Liver (tissue), 8 donors: ENCODE measurements at regions not wholly inside any gene's neighbourhood (a gene's known extent, or its start where the extent isn't known, plus 50 kb on each side); places are given as distances from the start of the nearest gene placed in this dataset.

Experiments used
- DNase-seq: peaks from one replicate; pipeline ENCODE4 v3.0.0-alpha.2; 2017; ENCODE audit warnings: low spot score
- H3K27ac ChIP-seq, 2 donors: one replicate each; pipeline ENCODE4 v1.7.0; 2013; ENCODE audit warnings: inconsistent platforms in 2 of 2, low read length in 2 of 2, control low read depth in 1 of 2, low read depth in 1 of 2, mild to moderate bottlenecking in 1 of 2
- H3K27me3 ChIP-seq, 4 donors: one replicate each; pipeline versions ENCODE4 v1.6.1 to v1.7.0; 2013; ENCODE audit warnings: low read length in 3 of 4, inconsistent platforms in 1 of 4, mild to moderate bottlenecking in 1 of 4, moderate library complexity in 1 of 4; ENCODE audit not compliant: control insufficient read depth in 4 of 4, insufficient read depth in 4 of 4
- H3K36me3 ChIP-seq, 4 donors: one replicate each; pipeline versions ENCODE4 v1.6.1 to v1.7.0; 2013; ENCODE audit warnings: low read length in 3 of 4, mild to moderate bottlenecking in 3 of 4, low read depth in 1 of 4, moderate library complexity in 1 of 4; ENCODE audit not compliant: control insufficient read depth in 4 of 4, insufficient read depth in 3 of 4
- H3K4me1 ChIP-seq, 4 donors: one replicate each; pipeline versions ENCODE4 v1.6.1 to v1.7.0; 2013; ENCODE audit warnings: low read length in 3 of 4, mild to moderate bottlenecking in 3 of 4, moderate library complexity in 1 of 4; ENCODE audit not compliant: control insufficient read depth in 4 of 4, insufficient read depth in 4 of 4
- H3K4me3 ChIP-seq, 3 donors: one replicate each; pipeline versions ENCODE4 v1.6.1 to v1.7.0; 2013; ENCODE audit warnings: low read length in 3 of 3, control low read depth in 1 of 3, low read depth in 1 of 3, mild to moderate bottlenecking in 1 of 3
- H3K9ac ChIP-seq, 2 donors: one replicate each; pipeline ENCODE4 v1.7.0; 2013; ENCODE audit warnings: low read length in 2 of 2, mild to moderate bottlenecking in 2 of 2, moderate library complexity in 2 of 2, control low read depth in 1 of 2, low read depth in 1 of 2
- H3K9me3 ChIP-seq, 4 donors: one replicate each; pipeline versions ENCODE4 v1.6.1 to v1.7.0; 2013; ENCODE audit warnings: low read length in 3 of 4; ENCODE audit not compliant: control insufficient read depth in 4 of 4
- EGR1 ChIP-seq, 2 donors: IDR thresholded peaks; 2 replicates each; pipeline ENCODE4 v1.6.1; 2016 to 2018; ENCODE audit warnings: antibody characterized with exemption in 2 of 2, low read depth in 2 of 2
- FOXA1 ChIP-seq: IDR thresholded peaks from 2 replicates; pipeline ENCODE4 v1.6.1; 2016; ENCODE audit warnings: antibody characterized with exemption
- FOXA2 ChIP-seq: IDR thresholded peaks from 2 replicates; pipeline ENCODE4 v1.6.1; 2016; ENCODE audit warnings: antibody characterized with exemption
- HNF4A ChIP-seq, 2 donors: conservative IDR thresholded peaks; 2 replicates each; pipeline ENCODE4 v1.6.1; 2016; ENCODE audit warnings: antibody characterized with exemption in 2 of 2, mild to moderate bottlenecking in 2 of 2
- HNF4G ChIP-seq: IDR thresholded peaks from 2 replicates; pipeline ENCODE4 v1.6.1; 2016; ENCODE audit warnings: antibody characterized with exemption
- JUND ChIP-seq, 2 donors: IDR thresholded peaks; 2 replicates each; pipeline ENCODE4 v1.6.1; 2016; ENCODE audit warnings: antibody characterized with exemption in 2 of 2
- NR2F2 ChIP-seq: IDR thresholded peaks from 2 replicates; pipeline ENCODE4 v1.6.1; 2016; ENCODE audit warnings: antibody characterized with exemption
- RXRA ChIP-seq, 2 donors: IDR thresholded peaks; 2 replicates each; pipeline ENCODE4 v1.6.1; 2017 to 2018; ENCODE audit warnings: antibody characterized with exemption in 2 of 2, mild to moderate bottlenecking in 1 of 2
- SP1 ChIP-seq: IDR thresholded peaks from 2 replicates; pipeline ENCODE4 v1.6.1; 2018; ENCODE audit warnings: antibody characterized with exemption, mild to moderate bottlenecking
- TAF1 ChIP-seq: conservative IDR thresholded peaks from 2 replicates; pipeline ENCODE4 v1.6.1; 2016; ENCODE audit warnings: antibody characterized with exemption, mild to moderate bottlenecking
- YY1 ChIP-seq: IDR thresholded peaks from 2 replicates; pipeline ENCODE4 v1.6.1; 2016; ENCODE audit warnings: antibody characterized with exemption, mild to moderate bottlenecking
- WGBS: extraction: QIAGEN DNeasy Blood & Tissue Kit; methylation state at CpG from one replicate; pipeline ENCODE4 v1.1.7; 2013; 5-methylcytosine and 5-hydroxymethylcytosine counted together
- TF ChIP-seq, protein P1 (sequence below): IDR thresholded peaks from 2 replicates; pipeline ENCODE4 v1.6.1; 2016; ENCODE audit warnings: antibody characterized with exemption
- TF ChIP-seq, protein P2 (sequence below): IDR thresholded peaks from 2 replicates; pipeline ENCODE4 v1.6.1; 2016; ENCODE audit warnings: antibody characterized with exemption, mild to moderate bottlenecking
- TF ChIP-seq, protein P3 (sequence below): IDR thresholded peaks from 2 replicates; pipeline ENCODE4 v1.6.1; 2016; ENCODE audit warnings: antibody characterized with exemption
- TF ChIP-seq, protein P4 (sequence below): fragments of 150-350 bp; IDR thresholded peaks from 2 replicates; pipeline ENCODE4 v1.5.1; 2017; ENCODE audit warnings: improper control_type of control experiment, low read depth, low read length; ENCODE audit not compliant: missing input control
- TF ChIP-seq, protein P5 (sequence below): IDR thresholded peaks from 2 replicates; pipeline ENCODE4 v1.6.1; 2016; ENCODE audit warnings: antibody characterized with exemption
- donor health status: healthy.
- donor health status: healthy.
- donor health status: healthy.
- donor health status: healthy.
- donor health status: healthy.

DNA sequence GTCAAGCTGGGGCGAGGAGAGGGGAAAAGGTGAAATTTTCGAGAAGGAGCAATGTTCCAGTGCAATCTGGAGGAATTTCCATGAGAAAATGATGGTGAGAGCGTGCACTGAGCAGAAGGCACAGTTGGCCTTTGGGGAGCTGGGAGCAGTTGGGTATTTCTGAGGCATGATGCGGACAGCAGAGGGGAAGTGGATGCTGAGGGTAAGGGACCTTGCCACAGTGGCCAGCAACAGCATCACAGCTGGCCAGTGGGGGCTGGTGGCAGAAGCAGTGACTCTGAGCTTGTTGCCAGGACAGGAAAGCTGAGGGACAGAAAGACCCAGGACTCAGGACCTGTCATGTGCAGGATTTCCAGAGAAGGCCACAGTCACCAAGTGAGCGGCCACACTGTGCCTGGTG lies 98.9 kb downstream of the LSM3 start:
- WGBS: 89% methylated on average over 5 of the region's 5 CpGs
- H3K27me3 ChIP-seq: peaks cover 0 to 5% (median 0%) of the 10 kb centered on the region in 4 donors
- no peak overlapping the region for H3K4me3 ChIP-seq
- no peaks in the 10 kb centered on the region for H3K36me3 ChIP-seq
- no peak overlapping the region for H3K27ac ChIP-seq
- H3K9me3 ChIP-seq: no peaks in the 10 kb centered on the region
- H3K9ac ChIP-seq: no peak overlapping the region
- TF ChIP-seq JUND (IDR thresholded peaks at IDR 0.05) (no peak), YY1 (no peak), HNF4G (no peak)
- H3K4me1 ChIP-seq: no peaks in the 10 kb centered on the region
- DNase-seq: no peak

DNA sequence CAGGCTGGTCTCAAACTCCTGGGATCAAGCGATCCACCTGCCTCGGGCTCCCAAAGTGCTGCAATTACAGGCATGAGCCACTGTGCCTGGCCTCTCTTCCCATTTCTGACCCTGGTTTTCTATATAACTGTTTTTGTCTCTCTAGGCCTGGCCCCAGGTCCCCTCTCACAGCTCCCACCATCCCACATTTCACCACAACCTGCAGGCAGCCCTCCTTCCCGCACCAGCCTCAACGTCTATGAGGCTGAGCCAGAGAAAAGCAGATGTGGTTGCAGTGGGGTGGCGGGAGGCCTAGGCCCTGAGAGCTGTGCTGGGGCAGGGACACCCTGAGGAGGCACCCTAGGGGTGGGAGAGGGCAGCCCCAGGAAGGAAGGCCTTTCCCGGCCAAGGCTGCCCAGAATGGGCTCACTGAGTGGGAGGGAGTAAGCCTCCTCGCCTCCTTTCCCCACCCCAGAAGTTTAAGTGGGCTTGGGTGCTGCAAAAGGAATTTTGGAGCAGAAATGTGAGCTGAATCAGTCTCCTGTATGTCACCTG lies 99.7 kb downstream of the LSM3 start:
- no peaks in the 10 kb centered on the region for H3K9me3 ChIP-seq
- no peak overlapping the region for H3K4me3 ChIP-seq
- no peak overlapping the region for H3K27ac ChIP-seq
- TF ChIP-seq, protein P1, sequence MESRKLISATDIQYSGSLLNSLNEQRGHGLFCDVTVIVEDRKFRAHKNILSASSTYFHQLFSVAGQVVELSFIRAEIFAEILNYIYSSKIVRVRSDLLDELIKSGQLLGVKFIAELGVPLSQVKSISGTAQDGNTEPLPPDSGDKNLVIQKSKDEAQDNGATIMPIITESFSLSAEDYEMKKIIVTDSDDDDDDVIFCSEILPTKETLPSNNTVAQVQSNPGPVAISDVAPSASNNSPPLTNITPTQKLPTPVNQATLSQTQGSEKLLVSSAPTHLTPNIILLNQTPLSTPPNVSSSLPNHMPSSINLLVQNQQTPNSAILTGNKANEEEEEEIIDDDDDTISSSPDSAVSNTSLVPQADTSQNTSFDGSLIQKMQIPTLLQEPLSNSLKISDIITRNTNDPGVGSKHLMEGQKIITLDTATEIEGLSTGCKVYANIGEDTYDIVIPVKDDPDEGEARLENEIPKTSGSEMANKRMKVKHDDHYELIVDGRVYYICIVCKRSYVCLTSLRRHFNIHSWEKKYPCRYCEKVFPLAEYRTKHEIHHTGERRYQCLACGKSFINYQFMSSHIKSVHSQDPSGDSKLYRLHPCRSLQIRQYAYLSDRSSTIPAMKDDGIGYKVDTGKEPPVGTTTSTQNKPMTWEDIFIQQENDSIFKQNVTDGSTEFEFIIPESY: no peak
- TF ChIP-seq, protein P2, sequence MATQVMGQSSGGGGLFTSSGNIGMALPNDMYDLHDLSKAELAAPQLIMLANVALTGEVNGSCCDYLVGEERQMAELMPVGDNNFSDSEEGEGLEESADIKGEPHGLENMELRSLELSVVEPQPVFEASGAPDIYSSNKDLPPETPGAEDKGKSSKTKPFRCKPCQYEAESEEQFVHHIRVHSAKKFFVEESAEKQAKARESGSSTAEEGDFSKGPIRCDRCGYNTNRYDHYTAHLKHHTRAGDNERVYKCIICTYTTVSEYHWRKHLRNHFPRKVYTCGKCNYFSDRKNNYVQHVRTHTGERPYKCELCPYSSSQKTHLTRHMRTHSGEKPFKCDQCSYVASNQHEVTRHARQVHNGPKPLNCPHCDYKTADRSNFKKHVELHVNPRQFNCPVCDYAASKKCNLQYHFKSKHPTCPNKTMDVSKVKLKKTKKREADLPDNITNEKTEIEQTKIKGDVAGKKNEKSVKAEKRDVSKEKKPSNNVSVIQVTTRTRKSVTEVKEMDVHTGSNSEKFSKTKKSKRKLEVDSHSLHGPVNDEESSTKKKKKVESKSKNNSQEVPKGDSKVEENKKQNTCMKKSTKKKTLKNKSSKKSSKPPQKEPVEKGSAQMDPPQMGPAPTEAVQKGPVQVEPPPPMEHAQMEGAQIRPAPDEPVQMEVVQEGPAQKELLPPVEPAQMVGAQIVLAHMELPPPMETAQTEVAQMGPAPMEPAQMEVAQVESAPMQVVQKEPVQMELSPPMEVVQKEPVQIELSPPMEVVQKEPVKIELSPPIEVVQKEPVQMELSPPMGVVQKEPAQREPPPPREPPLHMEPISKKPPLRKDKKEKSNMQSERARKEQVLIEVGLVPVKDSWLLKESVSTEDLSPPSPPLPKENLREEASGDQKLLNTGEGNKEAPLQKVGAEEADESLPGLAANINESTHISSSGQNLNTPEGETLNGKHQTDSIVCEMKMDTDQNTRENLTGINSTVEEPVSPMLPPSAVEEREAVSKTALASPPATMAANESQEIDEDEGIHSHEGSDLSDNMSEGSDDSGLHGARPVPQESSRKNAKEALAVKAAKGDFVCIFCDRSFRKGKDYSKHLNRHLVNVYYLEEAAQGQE: no peak
- TF ChIP-seq, protein P3, sequence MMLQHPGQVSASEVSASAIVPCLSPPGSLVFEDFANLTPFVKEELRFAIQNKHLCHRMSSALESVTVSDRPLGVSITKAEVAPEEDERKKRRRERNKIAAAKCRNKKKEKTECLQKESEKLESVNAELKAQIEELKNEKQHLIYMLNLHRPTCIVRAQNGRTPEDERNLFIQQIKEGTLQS: no peak
- TF ChIP-seq, protein P4, sequence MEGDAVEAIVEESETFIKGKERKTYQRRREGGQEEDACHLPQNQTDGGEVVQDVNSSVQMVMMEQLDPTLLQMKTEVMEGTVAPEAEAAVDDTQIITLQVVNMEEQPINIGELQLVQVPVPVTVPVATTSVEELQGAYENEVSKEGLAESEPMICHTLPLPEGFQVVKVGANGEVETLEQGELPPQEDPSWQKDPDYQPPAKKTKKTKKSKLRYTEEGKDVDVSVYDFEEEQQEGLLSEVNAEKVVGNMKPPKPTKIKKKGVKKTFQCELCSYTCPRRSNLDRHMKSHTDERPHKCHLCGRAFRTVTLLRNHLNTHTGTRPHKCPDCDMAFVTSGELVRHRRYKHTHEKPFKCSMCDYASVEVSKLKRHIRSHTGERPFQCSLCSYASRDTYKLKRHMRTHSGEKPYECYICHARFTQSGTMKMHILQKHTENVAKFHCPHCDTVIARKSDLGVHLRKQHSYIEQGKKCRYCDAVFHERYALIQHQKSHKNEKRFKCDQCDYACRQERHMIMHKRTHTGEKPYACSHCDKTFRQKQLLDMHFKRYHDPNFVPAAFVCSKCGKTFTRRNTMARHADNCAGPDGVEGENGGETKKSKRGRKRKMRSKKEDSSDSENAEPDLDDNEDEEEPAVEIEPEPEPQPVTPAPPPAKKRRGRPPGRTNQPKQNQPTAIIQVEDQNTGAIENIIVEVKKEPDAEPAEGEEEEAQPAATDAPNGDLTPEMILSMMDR: no peak
- TF ChIP-seq FOXA1 (no peak), TAF1 (no peak), EGR1 (IDR thresholded peaks at IDR 0.05; ENCODE audit: low read depth in 2 of 2) (no peak), HNF4A (conservative IDR thresholded peaks at IDR 0.05) (no peak), RXRA (IDR thresholded peaks at IDR 0.05) (no peak), YY1 (no peak), HNF4G (no peak), NR2F2 (no peak), JUND (IDR thresholded peaks at IDR 0.05) (no peak), SP1 (no peak), FOXA2 (no peak)
- TF ChIP-seq, protein P5, sequence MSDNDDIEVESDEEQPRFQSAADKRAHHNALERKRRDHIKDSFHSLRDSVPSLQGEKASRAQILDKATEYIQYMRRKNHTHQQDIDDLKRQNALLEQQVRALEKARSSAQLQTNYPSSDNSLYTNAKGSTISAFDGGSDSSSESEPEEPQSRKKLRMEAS: no peak
- DNase-seq: no peak
- WGBS: 87% methylated on average over 7 of the region's 7 CpGs
- H3K9ac ChIP-seq: no peak overlapping the region
- no peaks in the 10 kb centered on the region for H3K36me3 ChIP-seq
- peaks cover 0 to 5% (median 0%) of the 10 kb centered on the region in 4 donors for H3K27me3 ChIP-seq
- H3K4me1 ChIP-seq: no peaks in the 10 kb centered on the region
